Naive thymus-derived CD4-positive, alpha-beta T cell (primary cell): ENCODE measurements at regions not wholly inside any gene's neighbourhood (a gene's known extent, or its start where the extent isn't known, plus 50 kb on each side); places are given as distances from the start of the nearest gene placed in this dataset.
"Not testable (repeated sequence)": the region's sequence is repeated elsewhere in the genome, so short reads cannot be mapped to it uniquely, and the experiment has no call there.

Experiments
- ATAC-seq: fragments of 150-1000 bp; cut with Tn5 transposase; 2 replicates; pipeline ENCODE4 v1.10.0; 2021; ENCODE audit warnings: mild to moderate bottlenecking, moderate library complexity
- CTCF ChIA-PET: fragments of 350-600 bp; sonication (Branson Sonifier 250); formaldehyde crosslinking; loops from one replicate; lab custom pipeline; 2021; ENCODE audit warnings: antibody characterized with exemption; lab: Charles Lee
- POLR2A ChIA-PET: fragments of 350-600 bp; sonication (Branson Sonifier 250); formaldehyde crosslinking; loops from one replicate; lab custom pipeline; 2021; ENCODE audit warnings: antibody characterized with exemption, inconsistent platforms; lab: Charles Lee
- DNase-seq, 9 donors: peaks; one replicate each; pipeline versions ENCODE4 v3.0.0 to v3.0.0-alpha.2; 2020 to 2022; ENCODE audit warnings: mixed read lengths in 1 of 9
- H3K27ac ChIP-seq: one replicate; pipeline ENCODE4 v1.7.0; 2013; ENCODE audit warnings: mild to moderate bottlenecking, low read depth, low read length, moderate library complexity
- H3K27me3 ChIP-seq, 2 donors: one replicate each; pipeline ENCODE4 v1.7.0; 2013; ENCODE audit warnings: low read length in 2 of 2, mild to moderate bottlenecking in 2 of 2, moderate library complexity in 2 of 2; ENCODE audit not compliant: control insufficient read depth in 2 of 2, insufficient read depth in 2 of 2
- H3K36me3 ChIP-seq, 3 experiments: 1 replicate in 2 of 3; 2 replicates in 1 of 3; pipeline ENCODE4 v1.7.0; 2013; ENCODE audit warnings: low read length in 3 of 3, mild to moderate bottlenecking in 3 of 3, moderate library complexity in 1 of 3; ENCODE audit not compliant: insufficient read depth in 3 of 3, control insufficient read depth in 2 of 3
- H3K4me1 ChIP-seq, 2 donors: one replicate each; pipeline ENCODE4 v1.7.0; 2013; ENCODE audit warnings: low read length in 2 of 2, mild to moderate bottlenecking in 2 of 2, moderate library complexity in 1 of 2; ENCODE audit not compliant: control insufficient read depth in 2 of 2, insufficient read depth in 2 of 2
- H3K4me3 ChIP-seq: 2 replicates; pipeline ENCODE4 v1.7.0; 2013; ENCODE audit warnings: mild to moderate bottlenecking, low read length
- H3K9me3 ChIP-seq, 3 experiments: 1 replicate in 2 of 3; 2 replicates in 1 of 3; pipeline ENCODE4 v1.7.0; 2013; ENCODE audit warnings: low read length in 3 of 3; ENCODE audit not compliant: control insufficient read depth in 2 of 3
- H3K27ac Mint-ChIP-seq, 9 donors: one replicate each; pipeline ENCODE4 v1.8.0; 2020 to 2022; ENCODE audit warnings: mixed read lengths in 9 of 9, mild to moderate bottlenecking in 8 of 9, moderate library complexity in 5 of 9, inconsistent platforms in 2 of 9
- H3K27me3 Mint-ChIP-seq, 5 donors: one replicate each; pipeline ENCODE4 v1.8.0; 2021 to 2022; ENCODE audit warnings: mixed read lengths in 5 of 5, mild to moderate bottlenecking in 1 of 5
- H3K36me3 Mint-ChIP-seq, 5 donors: one replicate each; pipeline ENCODE4 v1.8.0; 2020 to 2022; ENCODE audit warnings: mixed read lengths in 5 of 5, mild to moderate bottlenecking in 3 of 5, inconsistent platforms in 1 of 5
- H3K4me1 Mint-ChIP-seq, 7 donors: one replicate each; pipeline ENCODE4 v1.8.0; 2020 to 2022; ENCODE audit warnings: mixed read lengths in 7 of 7, mild to moderate bottlenecking in 3 of 7, inconsistent platforms in 1 of 7
- H3K4me3 Mint-ChIP-seq, 10 donors: one replicate each; pipeline ENCODE4 v1.8.0; 2020 to 2022; ENCODE audit warnings: mild to moderate bottlenecking in 10 of 10, mixed read lengths in 10 of 10, moderate library complexity in 6 of 10, inconsistent platforms in 2 of 10
- H3K9me3 Mint-ChIP-seq, 11 donors: one replicate each; pipeline ENCODE4 v1.8.0; 2020 to 2022; ENCODE audit warnings: mixed read lengths in 11 of 11, mild to moderate bottlenecking in 4 of 11, inconsistent platforms in 1 of 11, moderate library complexity in 1 of 11
- intact Hi-C, 2 donors: fragments of 100-400 bp; cut with micrococcal nuclease; formaldehyde crosslinking; loops; one replicate each; pipeline ENCODE4 v1.15.1; 2023

- ChIA-PET CTCF (no interaction called here), POLR2A (no interaction called here)
- Mint-ChIP-seq H3K27me3 (no peaks in the 10 kb centered on the region), H3K4me1 (no peaks in the 10 kb centered on the region), H3K9me3 (peaks cover 0 to 30% (median 15%) of the 10 kb centered on the region in 11 donors), H3K4me3 (no peak overlapping the region), H3K27ac (no peak overlapping the region), H3K36me3 (no peaks in the 10 kb centered on the region)
- Histone ChIP-seq H3K9me3 (no peaks in the 10 kb centered on the region), H3K4me1 (no peaks in the 10 kb centered on the region), H3K4me3 (no peak overlapping the region), H3K27me3 (no peaks in the 10 kb centered on the region), H3K36me3 (no peaks in the 10 kb centered on the region), H3K27ac (no peak overlapping the region)
- intact Hi-C loops, result no loop called here
- DNase-seq (no peak), ATAC-seq (no peak)
These were observed 1488.1 kb upstream of the PRR20A start for GRCh38 chr13:55652657-55653056.

GRCh38 chr13:55653497-55653896, 1487.2 kb upstream of the PRR20A start:
- H3K36me3 ChIP-seq, result no peaks in the 10 kb centered on the region
- ATAC-seq, result no peak
- H3K4me3 Mint-ChIP-seq, result no peak overlapping the region
- peaks cover 0 to 31% (median 15%) of the 10 kb centered on the region in 11 donors for H3K9me3 Mint-ChIP-seq
- no peak overlapping the region for H3K4me3 ChIP-seq
- CTCF ChIA-PET, result no interaction called here
- no peak for DNase-seq
- H3K27me3 ChIP-seq, result no peaks in the 10 kb centered on the region
- no peak overlapping the region for H3K27ac ChIP-seq
- no peak overlapping the region for H3K27ac Mint-ChIP-seq
- H3K4me1 ChIP-seq, result no peaks in the 10 kb centered on the region
- intact Hi-C loops, result no loop called here
- no peaks in the 10 kb centered on the region for H3K36me3 Mint-ChIP-seq
- POLR2A ChIA-PET, result no interaction called here
- no peaks in the 10 kb centered on the region for H3K4me1 Mint-ChIP-seq
- no peaks in the 10 kb centered on the region for H3K9me3 ChIP-seq
- no peaks in the 10 kb centered on the region for H3K27me3 Mint-ChIP-seq

- Mint-ChIP-seq H3K4me3 (no peak overlapping the region), H3K9me3 (peaks cover 0 to 31% (median 15%) of the 10 kb centered on the region in 11 donors), H3K36me3 (no peaks in the 10 kb centered on the region), H3K27me3 (no peaks in the 10 kb centered on the region), H3K4me1 (no peaks in the 10 kb centered on the region), H3K27ac (no peak overlapping the region)
- ChIA-PET CTCF (no interaction called here), POLR2A (no interaction called here)
- Histone ChIP-seq H3K4me3 (no peak overlapping the region), H3K27me3 (no peaks in the 10 kb centered on the region), H3K27ac (no peak overlapping the region), H3K9me3 (no peaks in the 10 kb centered on the region), H3K36me3 (no peaks in the 10 kb centered on the region), H3K4me1 (no peaks in the 10 kb centered on the region)
- intact Hi-C loops, result no loop called here
- no peak for DNase-seq
- no peak for ATAC-seq
These were observed 1486.5 kb upstream of the PRR20A start for GRCh38 chr13:55654243-55654642.

GRCh38 chr13:55660264-55660663, 1480.5 kb upstream of the PRR20A start:
- peaks cover 3 to 40% (median 21%) of the 10 kb centered on the region in 11 donors for H3K9me3 Mint-ChIP-seq
- H3K27me3 ChIP-seq, POLR2A ChIA-PET, DNase-seq, H3K36me3 ChIP-seq, intact Hi-C loops, H3K36me3 Mint-ChIP-seq, H3K4me1 ChIP-seq, H3K27ac Mint-ChIP-seq, H3K4me3 ChIP-seq, H3K4me3 Mint-ChIP-seq, H3K27me3 Mint-ChIP-seq, H3K9me3 ChIP-seq, ATAC-seq, H3K27ac ChIP-seq, CTCF ChIA-PET, H3K4me1 Mint-ChIP-seq: not testable (repeated sequence)

GRCh38 chr13:55660851-55661250, 1479.9 kb upstream of the PRR20A start:
- Mint-ChIP-seq H3K9me3 (peaks cover 3 to 37% (median 18%) of the 10 kb centered on the region in 11 donors), H3K36me3 (no peaks in the 10 kb centered on the region), H3K4me1 (no peaks in the 10 kb centered on the region), H3K4me3 (no peak overlapping the region), H3K27ac (no peak overlapping the region), H3K27me3 (no peaks in the 10 kb centered on the region)
- intact Hi-C loops, result no loop called here
- Histone ChIP-seq H3K36me3 (no peaks in the 10 kb centered on the region), H3K27ac (no peak overlapping the region), H3K4me3 (no peak overlapping the region), H3K9me3 (no peaks in the 10 kb centered on the region), H3K4me1 (no peaks in the 10 kb centered on the region), H3K27me3 (no peaks in the 10 kb centered on the region)
- DNase-seq, result no peak
- ChIA-PET POLR2A (no interaction called here), CTCF (no interaction called here)
- ATAC-seq, result no peak

- Mint-ChIP-seq H3K4me3 (no peak overlapping the region), H3K4me1 (no peaks in the 10 kb centered on the region), H3K36me3 (no peaks in the 10 kb centered on the region), H3K9me3 (peaks cover under 1 to 33% (median 16%) of the 10 kb centered on the region in 11 donors), H3K27me3 (no peaks in the 10 kb centered on the region), H3K27ac (no peak overlapping the region)
- Histone ChIP-seq H3K4me3 (no peak overlapping the region), H3K27ac (no peak overlapping the region), H3K27me3 (no peaks in the 10 kb centered on the region), H3K4me1 (no peaks in the 10 kb centered on the region), H3K9me3 (no peaks in the 10 kb centered on the region), H3K36me3 (no peaks in the 10 kb centered on the region)
- ATAC-seq (no peak), DNase-seq (no peak)
- ChIA-PET CTCF (no interaction called here), POLR2A (no interaction called here)
- intact Hi-C loops, result no loop called here
These were observed 1479.2 kb upstream of the PRR20A start for GRCh38 chr13:55661505-55661904.

- H3K4me3 ChIP-seq, result no peak overlapping the region
- Mint-ChIP-seq H3K4me1 (no peaks in the 10 kb centered on the region), H3K4me3 (no peak overlapping the region), H3K27me3 (no peaks in the 10 kb centered on the region), H3K36me3 (no peaks in the 10 kb centered on the region), H3K9me3 (peaks cover 0 to 25% (median 11%) of the 10 kb centered on the region in 11 donors), H3K27ac (no peak overlapping the region)
- H3K9me3 ChIP-seq, result no peaks in the 10 kb centered on the region
- H3K36me3 ChIP-seq, result no peaks in the 10 kb centered on the region
- no peak overlapping the region for H3K27ac ChIP-seq
- ChIA-PET POLR2A (no interaction called here), CTCF (no interaction called here)
- no peaks in the 10 kb centered on the region for H3K4me1 ChIP-seq
- intact Hi-C loops, result no loop called here
- no peak for ATAC-seq
- no peak for DNase-seq
- no peaks in the 10 kb centered on the region for H3K27me3 ChIP-seq
These were observed 1476.5 kb upstream of the PRR20A start for GRCh38 chr13:55664178-55664577.
